GM18858 (cell line): ENCODE measurements at regions not wholly inside any gene's neighbourhood (a gene's known extent, or its start where the extent isn't known, plus 50 kb on each side); places are given as distances from the start of the nearest gene placed in this dataset.

ENCODE experiments used
- ATAC-seq: cut with Tn5 transposase; IDR thresholded peaks from one replicate; pipeline ENCODE4 v1.9.1; 2021; ENCODE audit not compliant: unreplicated experiment

GRCh38 chr12:87846045-87846444 lies 183.2 kb downstream of the C12orf50 start:
- ATAC-seq = no peak

GRCh38 chr12:87841935-87842334 lies 187.3 kb downstream of the C12orf50 start:
- no peak for ATAC-seq

- ATAC-seq = no peak
These were observed 193.0 kb downstream of the C12orf50 start for GRCh38 chr12:87836190-87836589.

- no peak for ATAC-seq
These were observed 200.7 kb downstream of the C12orf50 start for GRCh38 chr12:87828382-87828973.

- ATAC-seq = no peak
These were observed 201.4 kb downstream of the C12orf50 start for GRCh38 chr12:87827638-87828264.

GRCh38 chr12:87822923-87823322 lies 206.3 kb downstream of the C12orf50 start:
- ATAC-seq = no peak

GRCh38 chr12:87820524-87821202 lies 208.5 kb downstream of the C12orf50 start:
- ATAC-seq = no peak

- no peak for ATAC-seq
These were observed 210.8 kb downstream of the C12orf50 start for GRCh38 chr12:87818441-87818840.

GRCh38 chr12:87815771-87816585 lies 213.2 kb downstream of the C12orf50 start:
- no peak for ATAC-seq

GRCh38 chr12:87814625-87815024 lies 214.6 kb downstream of the C12orf50 start:
- no peak for ATAC-seq

- no peak for ATAC-seq
These were observed 215.5 kb downstream of the C12orf50 start for GRCh38 chr12:87813476-87814234.

GRCh38 chr12:87812681-87813080 lies 216.5 kb downstream of the C12orf50 start:
- no peak for ATAC-seq

- ATAC-seq = no peak
These were observed 217.2 kb downstream of the C12orf50 start for GRCh38 chr12:87812030-87812429.

- no peak for ATAC-seq
These were observed 219.3 kb downstream of the C12orf50 start for GRCh38 chr12:87809916-87810315.

GRCh38 chr12:87807086-87807485 lies 222.1 kb downstream of the C12orf50 start:
- no peak for ATAC-seq

GRCh38 chr12:87806310-87806709 lies 222.9 kb downstream of the C12orf50 start:
- no peak for ATAC-seq

GRCh38 chr12:87804386-87804785 lies 224.8 kb downstream of the C12orf50 start:
- ATAC-seq = no peak

GRCh38 chr12:87802721-87803011 lies 226.5 kb downstream of the C12orf50 start:
- no peak for ATAC-seq

- ATAC-seq = peak; percentile 62
These were observed 227.1 kb downstream of the C12orf50 start for GRCh38 chr12:87801860-87802720.

- no peak for ATAC-seq
These were observed 232.2 kb downstream of the C12orf50 start for GRCh38 chr12:87796961-87797516.
